ENCODE measurements at regions not wholly inside any gene's neighbourhood (a gene's known extent, or its start where the extent isn't known, plus 50 kb on each side); places are given as distances from the start of the nearest gene placed in this dataset.

GRCh38 chr2:64875368-64875767 is 113.8 kb upstream of the SLC1A4 start:
- H3K27me3 ChIP-seq (ENCODE audit: control insufficient read depth in 2 of 2, insufficient read depth in 2 of 2, low read length in 2 of 2): no peaks in the 10 kb centered on the region
- no peak overlapping the region for H3K4me3 ChIP-seq (replicated peaks in 1 of 3; ENCODE audit: insufficient read depth in 1 of 3, low read depth in 1 of 3, low read length in 3 of 3)
- ChIA-PET CTCF (interaction anchor here (1.6 to 2.5 kb wide), 2 partner anchors 288 to 352 kb away, joined by 4 to 8 read pairs; no protein-coding TSS in a partner anchor), POLR2A (no interaction called here)
- no peak for FAIRE-seq
- H2AFZ ChIP-seq (ENCODE audit: low read depth, low read length): no peak overlapping the region
- no peak for TF ChIP-seq GATA2 (IDR thresholded peaks at IDR 0.05; ENCODE audit: insufficient read depth, insufficient read length, low read depth, low read length)
- TF ChIP-seq FOS (IDR thresholded peaks at IDR 0.05; ENCODE audit: borderline replicate concordance, insufficient read depth, low read length): no peak
- no peak for TF ChIP-seq MAX (IDR thresholded peaks at IDR 0.05; ENCODE audit: insufficient read depth, insufficient read length)
- no peak for TF ChIP-seq CTCF (IDR thresholded peaks at IDR 0.05; ENCODE audit: extremely low read depth in 1 of 2, insufficient read depth in 1 of 2, low read depth in 1 of 2, low read length in 2 of 2)
- no peak for TF ChIP-seq JUN (IDR thresholded peaks at IDR 0.05; ENCODE audit: borderline replicate concordance, insufficient read depth, insufficient read length, low read depth)
- TF ChIP-seq POLR2AphosphoS5 (IDR thresholded peaks at IDR 0.05; ENCODE audit: insufficient read depth, low read depth, low read length): no peak
- no peak for TF ChIP-seq EZH2 (IDR thresholded peaks at IDR 0.05; ENCODE audit: borderline replicate concordance, low read depth, low read length, severe bottlenecking)
- no peak for TF ChIP-seq POLR2A (IDR thresholded peaks at IDR 0.05; ENCODE audit: low read depth, low read length)
- no peak for TF ChIP-seq MYC (IDR thresholded peaks at IDR 0.05; ENCODE audit: low read depth, low read length)
- BruUV-seq (replicated peaks): no TSS peak
- H3K4me2 ChIP-seq (ENCODE audit: insufficient read depth, low read length): no peak overlapping the region
- intact Hi-C loops (cut with micrococcal nuclease): loop anchor here (5.0 kb wide), 1 partner anchor 473 kb away; no protein-coding TSS in a partner anchor
- no peaks in the 10 kb centered on the region for H4K20me1 ChIP-seq (replicated peaks; ENCODE audit: control insufficient read depth, extremely low read depth, insufficient read depth, low read length)
- dilution Hi-C loops (cut with MboI; ENCODE audit: extremely low pct_ligation_motif_present, low sequenced_read_pairs): no loop called here
- H3K9me1 ChIP-seq (replicated peaks; ENCODE audit: control insufficient read depth, extremely low read depth, insufficient read depth, low read length): no peaks in the 10 kb centered on the region
- H3K27ac ChIP-seq (ENCODE audit: insufficient read depth, low read depth, low read length): no peak overlapping the region
- no peak overlapping the region for H3K9ac ChIP-seq (replicated peaks; ENCODE audit: extremely low read depth, insufficient read depth, low read length)
- no peaks in the 10 kb centered on the region for H3K36me3 ChIP-seq (ENCODE audit: control insufficient read depth in 2 of 2, extremely low read depth in 1 of 2, insufficient read depth in 2 of 2, low read length in 2 of 2)
- peaks cover 10% of the 10 kb centered on the region for H3K4me1 ChIP-seq (ENCODE audit: control insufficient read depth, extremely low read depth, insufficient read depth, low read length)
- no peaks in the 10 kb centered on the region for H3K79me2 ChIP-seq (ENCODE audit: control insufficient read depth, insufficient read depth, low read length)
- no peaks in the 10 kb centered on the region for H3K9me3 ChIP-seq (replicated peaks; ENCODE audit: control insufficient read depth, insufficient read depth, low read length)
- no peak for DNase-seq (ENCODE audit: low read depth, low spot score)

All from endothelial cell of umbilical vein (primary cell).